ENCODE measurements at regions not wholly inside any gene's neighbourhood (a gene's known extent, or its start where the extent isn't known, plus 50 kb on each side); places are given as distances from the start of the nearest gene placed in this dataset.
"Not testable (repeated sequence)": the region's sequence is repeated elsewhere in the genome, so short reads cannot be mapped to it uniquely, and the experiment has no call there.

DNA sequence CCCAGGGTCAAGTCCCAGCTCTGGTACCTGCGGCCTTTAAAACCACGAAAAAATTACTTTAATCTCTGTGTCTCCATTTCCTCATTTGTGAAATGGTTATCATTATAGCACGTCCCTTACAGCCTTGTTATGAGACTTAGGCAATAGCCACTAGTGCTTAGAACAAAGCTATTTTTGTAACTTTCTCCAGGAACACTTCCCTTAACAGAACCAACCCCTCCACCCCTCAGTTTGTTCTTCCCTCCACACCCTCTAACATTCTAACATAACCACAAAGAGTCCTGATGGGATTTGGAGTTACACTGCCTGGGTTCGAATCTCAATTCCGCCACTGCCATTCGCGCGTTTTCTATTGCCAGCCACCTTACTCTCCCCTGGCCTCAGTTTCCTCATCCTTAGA is 2777.4 kb upstream of the TPTE start:
- CTCF ChIA-PET; H3K9me3 Mint-ChIP-seq; H3K4me3 Mint-ChIP-seq; H3K27me3 Mint-ChIP-seq (ENCODE audit: low read depth); intact Hi-C loops (cut with micrococcal nuclease); H3K36me3 Mint-ChIP-seq (ENCODE audit: low read depth); H3K4me1 Mint-ChIP-seq (ENCODE audit: low read depth); DNase-seq; H3K27ac Mint-ChIP-seq: not testable (repeated sequence)

DNA sequence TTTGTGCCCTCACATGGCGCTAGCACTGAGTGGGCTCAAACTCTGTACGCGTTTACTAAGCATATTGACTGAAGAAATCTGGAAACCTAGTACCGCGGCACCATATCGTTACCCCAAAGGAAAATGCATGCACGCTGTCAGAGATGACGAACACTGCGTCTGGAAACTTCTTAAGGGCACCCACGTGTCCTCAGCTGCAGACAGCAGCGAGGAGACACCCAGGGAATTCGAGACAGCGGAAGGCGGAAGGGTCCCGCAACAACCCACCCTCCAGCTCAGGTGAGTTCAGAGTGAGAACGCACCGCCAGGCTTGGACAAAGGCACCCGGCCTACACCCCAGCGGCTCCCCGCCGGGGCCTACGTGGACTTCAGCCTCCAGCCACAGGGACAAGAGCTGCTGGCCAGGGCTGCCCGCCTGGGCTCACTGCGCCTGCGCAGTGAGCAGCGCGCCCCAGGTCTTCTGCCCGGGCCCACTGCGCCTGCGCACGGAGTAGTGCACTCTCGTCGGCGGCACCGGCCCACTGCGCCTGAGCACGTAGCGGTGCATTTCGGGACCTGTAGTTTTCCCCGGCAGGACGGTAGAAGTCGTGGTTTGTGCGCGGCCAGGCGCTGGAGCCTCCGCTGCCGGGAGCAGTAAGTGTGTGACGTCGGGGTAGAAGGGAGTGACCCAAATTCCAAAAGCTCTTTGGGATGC is 2776.8 kb upstream of the TPTE start:
- H3K27ac Mint-ChIP-seq; H3K4me3 Mint-ChIP-seq; H3K4me1 Mint-ChIP-seq (ENCODE audit: low read depth); intact Hi-C loops (cut with micrococcal nuclease); H3K9me3 Mint-ChIP-seq; H3K36me3 Mint-ChIP-seq (ENCODE audit: low read depth); DNase-seq; CTCF ChIA-PET; H3K27me3 Mint-ChIP-seq (ENCODE audit: low read depth): not testable (repeated sequence)

DNA sequence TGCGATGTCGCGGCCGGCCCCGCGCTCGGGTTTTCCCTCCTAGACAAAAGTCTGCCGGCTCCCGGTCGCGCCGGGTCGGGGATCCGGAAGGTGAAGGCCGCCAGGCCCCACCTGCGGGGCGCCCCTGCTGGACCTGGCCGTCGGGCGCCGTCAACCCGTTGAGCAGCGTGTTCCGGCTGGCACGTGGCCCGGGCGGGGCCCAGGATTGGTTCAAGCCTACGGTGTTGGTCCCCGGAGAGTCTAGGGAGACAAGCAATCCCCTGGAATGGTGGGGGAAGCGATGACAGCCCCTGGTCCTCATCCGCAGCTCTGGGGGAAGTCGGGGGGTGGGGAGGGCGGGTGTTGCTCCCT is 2776.3 kb upstream of the TPTE start:
- H3K9me3 Mint-ChIP-seq; H3K36me3 Mint-ChIP-seq (ENCODE audit: low read depth); H3K4me3 Mint-ChIP-seq; CTCF ChIA-PET; H3K27ac Mint-ChIP-seq; intact Hi-C loops (cut with micrococcal nuclease); DNase-seq; H3K4me1 Mint-ChIP-seq (ENCODE audit: low read depth); H3K27me3 Mint-ChIP-seq (ENCODE audit: low read depth): not testable (repeated sequence)

DNA sequence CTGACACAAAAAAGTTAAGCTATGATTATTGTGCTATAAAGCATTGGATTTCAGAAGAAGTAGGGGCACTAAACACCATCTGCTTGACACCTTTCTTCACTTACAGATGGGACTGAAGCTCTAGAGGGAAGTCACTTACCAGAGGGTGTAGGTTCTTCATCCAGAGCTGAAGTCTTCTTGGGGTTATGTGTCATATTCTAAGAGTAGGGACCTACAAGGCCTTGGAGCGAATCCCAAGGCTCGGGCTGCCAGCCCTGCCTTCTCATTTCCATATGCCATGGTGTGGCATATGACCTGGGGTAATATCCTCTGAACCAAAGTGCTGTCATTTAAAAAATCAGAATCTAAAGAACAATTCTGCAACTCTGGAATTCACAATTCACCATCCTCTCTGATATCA is 2773.4 kb upstream of the TPTE start:
- H3K4me1 Mint-ChIP-seq (ENCODE audit: low read depth): not testable (repeated sequence)

DNA sequence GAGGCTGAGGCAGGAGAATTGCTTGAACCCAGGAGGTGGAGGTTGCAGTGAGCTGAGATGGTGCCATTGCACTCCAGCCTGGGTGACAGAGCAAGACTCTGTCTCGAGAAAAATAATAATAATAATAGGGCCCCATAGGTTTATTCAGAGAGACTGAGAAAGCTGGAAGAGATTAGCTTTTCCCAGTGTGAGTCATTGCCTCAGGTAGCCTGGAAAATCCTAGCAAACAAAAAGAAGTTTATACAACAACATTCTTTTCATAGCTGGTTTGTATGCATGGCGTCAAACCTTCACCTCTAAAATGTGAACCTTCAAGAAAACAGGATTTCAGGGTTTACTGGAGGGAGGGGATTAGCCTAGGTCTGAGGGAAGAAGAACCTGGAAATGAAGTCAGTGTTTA is 2768.8 kb upstream of the TPTE start:
- H3K27ac Mint-ChIP-seq; H3K4me1 Mint-ChIP-seq (ENCODE audit: low read depth); DNase-seq; H3K27me3 Mint-ChIP-seq (ENCODE audit: low read depth); H3K4me3 Mint-ChIP-seq; H3K36me3 Mint-ChIP-seq (ENCODE audit: low read depth); intact Hi-C loops (cut with micrococcal nuclease); CTCF ChIA-PET; H3K9me3 Mint-ChIP-seq: not testable (repeated sequence)

More for the DNA sequence above, 2773.4 kb upstream of the TPTE start:
- intact Hi-C loops (cut with micrococcal nuclease); H3K27ac Mint-ChIP-seq; H3K4me3 Mint-ChIP-seq; DNase-seq; H3K9me3 Mint-ChIP-seq; H3K36me3 Mint-ChIP-seq (ENCODE audit: low read depth); H3K27me3 Mint-ChIP-seq (ENCODE audit: low read depth); CTCF ChIA-PET: not testable (repeated sequence)

DNA sequence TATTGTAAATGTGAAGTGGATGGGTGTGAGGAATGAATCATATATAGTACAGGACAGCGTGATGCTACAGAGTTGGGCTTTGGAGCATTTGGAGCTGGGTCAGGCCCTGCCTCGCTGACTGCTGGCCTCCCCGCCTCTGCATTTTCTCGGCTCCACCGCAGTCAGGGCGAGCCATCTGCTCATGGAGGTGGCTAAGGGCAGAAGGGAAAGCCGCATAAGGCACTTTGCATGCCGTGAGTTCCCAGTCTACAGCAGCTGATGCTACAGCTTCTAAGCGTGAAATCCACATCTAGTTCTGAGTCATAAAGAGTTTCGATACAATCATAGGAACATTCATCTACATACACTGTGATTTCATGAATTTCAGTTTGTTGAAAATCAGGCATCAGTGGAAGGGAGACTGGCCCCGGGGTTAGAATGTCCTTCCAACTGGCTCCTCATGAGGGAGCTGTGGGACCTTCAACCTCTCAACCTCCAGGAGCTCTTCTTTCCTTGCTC is 2768.0 kb upstream of the TPTE start:
- H3K4me1 Mint-ChIP-seq (ENCODE audit: low read depth); H3K27me3 Mint-ChIP-seq (ENCODE audit: low read depth); H3K9me3 Mint-ChIP-seq; CTCF ChIA-PET; intact Hi-C loops (cut with micrococcal nuclease); DNase-seq; H3K36me3 Mint-ChIP-seq (ENCODE audit: low read depth); H3K4me3 Mint-ChIP-seq; H3K27ac Mint-ChIP-seq: not testable (repeated sequence)

DNA sequence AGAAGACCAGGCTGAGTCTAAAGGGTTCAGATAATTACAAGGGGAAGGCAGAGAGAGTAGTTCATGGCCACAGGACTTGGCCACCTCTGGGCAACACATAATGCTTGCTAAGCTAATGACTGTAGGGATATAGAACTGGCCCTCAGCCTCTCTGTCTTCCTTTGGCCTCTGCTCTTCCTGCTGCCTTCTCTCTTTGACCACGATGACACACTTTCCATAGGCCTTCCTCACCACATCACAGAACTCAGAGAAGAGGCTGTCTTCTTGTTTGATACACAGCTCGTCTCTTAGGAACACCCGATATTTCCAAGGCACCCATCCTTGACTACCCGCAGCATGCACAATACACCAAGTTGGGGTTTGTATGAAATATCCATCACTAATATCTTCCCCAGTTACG is 2751.4 kb upstream of the TPTE start:
- H3K27me3 Mint-ChIP-seq (ENCODE audit: low read depth); intact Hi-C loops (cut with micrococcal nuclease); DNase-seq; CTCF ChIA-PET; H3K36me3 Mint-ChIP-seq (ENCODE audit: low read depth); H3K4me1 Mint-ChIP-seq (ENCODE audit: low read depth); H3K27ac Mint-ChIP-seq; H3K4me3 Mint-ChIP-seq; H3K9me3 Mint-ChIP-seq: not testable (repeated sequence)

DNA sequence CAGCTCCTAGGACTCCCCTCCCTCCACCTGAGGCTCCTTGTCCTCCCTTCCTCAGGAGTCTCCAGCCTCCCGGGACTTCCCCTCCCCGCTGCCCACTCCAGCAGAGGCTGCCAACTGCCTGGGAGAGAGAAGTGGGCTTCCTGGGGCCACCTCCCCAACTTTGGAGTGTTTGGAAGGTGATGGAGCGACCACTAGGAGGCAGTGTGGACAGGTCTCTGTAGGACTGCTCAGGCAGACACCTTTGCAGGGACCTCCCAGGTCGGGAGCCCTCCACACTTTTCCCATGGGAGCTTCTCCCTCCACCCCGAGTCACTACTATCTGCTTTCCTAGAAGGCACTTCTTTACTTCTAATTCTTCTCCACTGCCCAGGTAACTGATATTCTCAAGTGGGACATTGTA is 2747.2 kb upstream of the TPTE start:
- DNase-seq; H3K9me3 Mint-ChIP-seq; H3K27me3 Mint-ChIP-seq (ENCODE audit: low read depth); H3K36me3 Mint-ChIP-seq (ENCODE audit: low read depth); CTCF ChIA-PET; H3K4me1 Mint-ChIP-seq (ENCODE audit: low read depth); H3K4me3 Mint-ChIP-seq; intact Hi-C loops (cut with micrococcal nuclease); H3K27ac Mint-ChIP-seq: not testable (repeated sequence)

DNA sequence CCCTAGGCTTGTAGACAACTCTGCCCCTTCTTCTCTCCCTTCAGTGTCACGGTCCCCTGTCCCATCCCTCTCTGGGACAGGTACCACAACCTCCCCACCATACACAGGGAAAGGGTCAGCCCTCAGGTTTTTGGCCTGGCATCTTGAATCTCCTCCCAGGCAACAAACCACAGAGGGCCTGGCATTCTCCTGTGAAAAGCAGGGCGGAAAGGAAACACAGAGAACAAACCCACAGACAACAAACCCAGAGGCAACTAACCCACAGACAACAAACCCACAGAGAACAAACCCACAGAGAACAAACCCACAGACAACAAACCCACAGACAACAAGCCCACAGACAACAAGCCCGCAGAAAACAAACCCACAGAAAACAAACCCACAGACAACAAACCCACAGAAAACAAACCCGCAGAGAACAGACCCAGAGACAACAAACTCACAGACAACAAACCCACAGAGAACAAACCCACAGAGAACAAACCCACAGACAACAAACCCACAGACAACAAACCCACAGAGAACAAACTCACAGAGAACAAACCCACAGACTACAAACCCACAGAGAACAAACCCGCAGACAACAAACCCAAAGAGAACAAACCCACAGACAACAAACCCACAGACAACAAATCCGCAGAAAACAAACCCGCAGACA is 2745.9 kb upstream of the TPTE start:
- H3K4me1 Mint-ChIP-seq (ENCODE audit: low read depth); H3K4me3 Mint-ChIP-seq; H3K27ac Mint-ChIP-seq; intact Hi-C loops (cut with micrococcal nuclease); H3K9me3 Mint-ChIP-seq; H3K36me3 Mint-ChIP-seq (ENCODE audit: low read depth); H3K27me3 Mint-ChIP-seq (ENCODE audit: low read depth); CTCF ChIA-PET: not testable (repeated sequence)
- peak; percentile 2 for DNase-seq

DNA sequence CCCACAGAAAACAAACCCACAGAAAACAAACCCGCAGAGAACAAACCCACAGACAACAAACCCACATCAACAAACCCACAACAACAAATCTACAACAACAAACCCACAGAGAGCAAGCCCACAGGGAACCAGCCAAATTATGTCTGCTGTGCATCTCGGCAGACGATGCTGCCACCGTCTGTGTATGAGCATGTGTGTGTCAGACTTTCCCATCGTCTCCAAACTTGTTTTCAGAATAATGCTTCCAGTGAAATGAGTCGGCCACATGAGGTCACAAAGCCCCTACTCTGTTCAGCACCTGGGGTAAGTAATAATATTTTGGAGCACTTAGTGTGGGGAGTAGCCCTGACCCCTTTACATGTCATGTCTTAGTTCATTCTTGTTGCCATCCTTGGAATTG is 2745.3 kb upstream of the TPTE start:
- H3K4me1 Mint-ChIP-seq (ENCODE audit: low read depth); H3K9me3 Mint-ChIP-seq; H3K4me3 Mint-ChIP-seq; CTCF ChIA-PET; H3K36me3 Mint-ChIP-seq (ENCODE audit: low read depth); H3K27me3 Mint-ChIP-seq (ENCODE audit: low read depth); DNase-seq; H3K27ac Mint-ChIP-seq; intact Hi-C loops (cut with micrococcal nuclease): not testable (repeated sequence)

DNA sequence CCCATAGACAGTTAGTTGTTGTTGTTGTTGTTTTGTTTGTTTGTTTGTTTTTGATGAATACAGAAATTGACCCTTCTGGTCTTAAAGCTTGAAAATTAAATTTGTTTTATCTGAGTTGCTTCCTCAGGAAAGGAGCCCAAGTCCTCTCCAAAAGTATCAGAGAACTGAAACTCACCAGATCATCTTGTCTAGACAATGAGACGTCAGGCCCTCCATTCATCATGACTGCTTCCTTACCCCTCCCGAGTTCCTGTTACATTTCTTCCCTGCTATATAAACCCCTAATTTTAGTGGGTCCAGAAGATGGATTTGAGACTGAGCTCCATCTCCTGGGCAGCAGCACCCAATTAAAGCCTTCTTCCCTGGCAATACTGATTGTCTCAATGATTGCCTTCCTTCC is 2744.8 kb upstream of the TPTE start:
- H3K27me3 Mint-ChIP-seq (ENCODE audit: low read depth); H3K9me3 Mint-ChIP-seq; H3K27ac Mint-ChIP-seq; H3K4me3 Mint-ChIP-seq; DNase-seq; H3K4me1 Mint-ChIP-seq (ENCODE audit: low read depth); H3K36me3 Mint-ChIP-seq (ENCODE audit: low read depth); intact Hi-C loops (cut with micrococcal nuclease); CTCF ChIA-PET: not testable (repeated sequence)

DNA sequence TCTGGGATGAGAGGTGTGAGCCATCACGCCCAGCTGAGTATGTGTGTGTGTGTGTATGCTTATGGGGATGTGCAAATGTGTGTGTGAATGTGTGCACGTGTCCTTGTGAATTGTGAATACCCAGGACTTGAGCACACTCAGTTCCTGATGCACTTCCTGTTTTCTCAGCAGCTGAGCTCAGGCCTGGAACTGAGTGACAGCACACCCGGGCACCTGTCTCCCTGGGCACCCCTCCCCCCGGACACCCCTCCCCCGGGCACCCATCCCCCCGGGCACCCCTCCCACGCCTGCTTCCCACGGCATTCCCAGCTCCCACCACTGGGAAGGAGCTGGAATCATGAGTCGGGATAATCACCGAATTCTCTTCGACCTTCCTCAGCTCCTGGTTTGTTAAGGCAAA is 2744.1 kb upstream of the TPTE start:
- H3K9me3 Mint-ChIP-seq; H3K4me3 Mint-ChIP-seq; intact Hi-C loops (cut with micrococcal nuclease); H3K4me1 Mint-ChIP-seq (ENCODE audit: low read depth); H3K27ac Mint-ChIP-seq; H3K36me3 Mint-ChIP-seq (ENCODE audit: low read depth); CTCF ChIA-PET; H3K27me3 Mint-ChIP-seq (ENCODE audit: low read depth): not testable (repeated sequence)
- DNase-seq: peak; percentile 1

DNA sequence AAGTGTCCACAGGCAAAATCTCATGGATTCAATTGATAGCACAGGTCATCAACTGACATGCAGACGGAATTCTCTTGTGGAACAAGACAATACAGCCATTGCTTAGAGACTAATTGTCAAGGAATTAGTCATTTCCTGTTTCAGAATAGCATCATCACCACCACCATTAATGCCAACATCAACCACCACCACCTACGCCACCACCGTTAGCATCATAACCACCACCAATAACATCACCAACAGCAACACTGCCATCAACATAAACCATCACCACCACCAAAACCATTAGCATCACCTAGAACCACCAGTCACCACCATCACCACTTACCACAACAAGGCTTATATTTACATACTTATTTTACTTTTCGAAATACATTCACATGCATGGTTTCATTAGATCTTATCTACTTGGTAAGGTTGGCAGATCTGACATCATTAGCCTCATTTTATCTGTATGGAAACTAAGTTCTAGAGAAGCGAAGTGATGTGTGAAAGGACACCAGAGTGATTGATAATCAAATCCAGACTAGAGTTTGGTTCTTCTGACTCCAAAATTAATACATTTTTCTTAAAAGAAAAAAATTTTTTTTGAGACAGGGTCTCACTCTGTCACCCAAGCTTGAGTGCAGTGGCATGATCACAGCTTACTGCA is 2733.8 kb upstream of the TPTE start:
- H3K9me3 Mint-ChIP-seq; H3K4me3 Mint-ChIP-seq; H3K36me3 Mint-ChIP-seq (ENCODE audit: low read depth); CTCF ChIA-PET; H3K27ac Mint-ChIP-seq; H3K27me3 Mint-ChIP-seq (ENCODE audit: low read depth); intact Hi-C loops (cut with micrococcal nuclease); DNase-seq; H3K4me1 Mint-ChIP-seq (ENCODE audit: low read depth): not testable (repeated sequence)

All from activated naive CD4-positive, alpha-beta T cell treated with anti-CD3 and anti-CD28 coated beads for 36 hours (primary cell).